Activated CD4-positive, alpha-beta T cell treated with anti-CD3 and anti-CD28 coated beads, Interleukin-2, amount 50 U/mL, for 16 hours (primary cell): ENCODE measurements at regions not wholly inside any gene's neighbourhood (a gene's known extent, or its start where the extent isn't known, plus 50 kb on each side); places are given as distances from the start of the nearest gene placed in this dataset.
"Not testable (repeated sequence)": the region's sequence is repeated elsewhere in the genome, so short reads cannot be mapped to it uniquely, and the experiment has no call there.

Experiments used
- DNase-seq: peaks from one replicate; pipeline ENCODE4 v3.0.0-alpha.2; 2020

DNA sequence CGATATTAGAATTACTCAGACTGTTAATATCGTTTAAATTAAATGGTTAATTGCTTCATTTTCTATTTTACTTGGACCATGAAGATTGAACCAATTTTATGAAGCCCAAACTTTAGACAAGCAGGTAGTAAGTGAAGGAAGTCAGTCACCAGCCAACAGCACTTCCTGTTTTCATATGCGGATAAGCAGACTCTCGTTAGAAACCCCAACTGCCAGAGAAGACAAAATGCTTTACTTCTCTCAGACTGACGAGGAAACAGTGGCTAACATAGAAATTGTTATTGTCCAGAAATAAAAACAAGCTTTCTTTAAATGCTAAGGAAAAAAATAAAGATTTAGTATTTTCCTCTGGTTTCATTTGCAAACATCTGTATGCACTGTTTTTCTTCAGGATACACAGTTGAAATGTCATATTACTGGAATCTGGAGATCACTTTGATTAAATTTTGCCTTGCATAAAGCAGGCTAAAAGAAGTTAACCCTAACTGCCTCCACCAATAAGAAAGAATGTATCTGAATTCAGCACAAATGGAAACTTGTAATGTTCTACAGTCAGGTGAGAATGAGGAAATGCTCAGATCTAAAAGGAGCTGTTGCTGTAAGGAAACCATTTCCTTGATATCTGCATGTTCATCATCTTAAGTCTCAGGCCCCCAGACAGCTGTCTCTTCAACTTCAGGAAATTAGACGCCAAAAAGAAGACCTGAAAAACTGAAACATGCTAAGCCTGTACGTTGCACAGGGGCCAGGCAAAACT lies 129.8 kb upstream of the SAMSN1 start:
- DNase-seq: peak; percentile 45

DNA sequence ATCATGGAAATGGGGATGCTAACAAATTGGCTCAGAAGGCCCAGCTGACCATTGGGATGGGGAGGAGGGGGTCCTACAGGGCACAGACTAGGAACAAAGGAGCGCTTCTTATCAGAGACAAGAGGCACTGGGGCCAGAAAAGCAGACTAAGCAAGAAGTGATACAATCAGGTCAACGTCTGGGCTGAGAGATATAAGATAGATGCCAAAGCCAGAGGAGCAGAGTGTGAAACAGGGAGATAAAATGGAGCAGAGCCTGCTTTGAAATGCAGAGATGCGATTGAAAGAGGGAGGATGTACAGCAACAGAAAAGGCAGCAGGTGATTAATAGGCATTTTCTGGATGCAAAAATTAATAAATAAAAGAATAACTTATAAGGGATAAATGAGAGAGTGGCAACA lies 127.5 kb upstream of the SAMSN1 start:
- DNase-seq: no peak

DNA sequence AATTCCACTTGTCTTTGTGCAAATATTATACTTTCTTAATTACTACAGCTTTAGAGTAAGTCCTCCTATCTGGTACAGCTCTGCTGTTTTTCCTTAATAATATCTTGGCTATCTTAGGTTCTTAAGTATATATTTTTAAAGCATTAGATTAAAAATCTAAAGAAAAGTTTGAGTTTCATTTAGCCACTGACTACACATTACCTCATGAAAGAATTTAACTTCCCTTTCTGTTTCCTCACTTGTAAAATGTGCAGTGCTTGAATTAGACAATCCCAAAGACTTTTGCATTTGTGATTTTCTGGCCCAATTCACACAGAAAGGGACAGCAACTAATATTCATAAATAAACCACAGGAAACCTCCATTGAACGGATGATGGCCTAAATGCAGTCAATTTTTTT lies 126.4 kb upstream of the SAMSN1 start:
- DNase-seq: no peak

DNA sequence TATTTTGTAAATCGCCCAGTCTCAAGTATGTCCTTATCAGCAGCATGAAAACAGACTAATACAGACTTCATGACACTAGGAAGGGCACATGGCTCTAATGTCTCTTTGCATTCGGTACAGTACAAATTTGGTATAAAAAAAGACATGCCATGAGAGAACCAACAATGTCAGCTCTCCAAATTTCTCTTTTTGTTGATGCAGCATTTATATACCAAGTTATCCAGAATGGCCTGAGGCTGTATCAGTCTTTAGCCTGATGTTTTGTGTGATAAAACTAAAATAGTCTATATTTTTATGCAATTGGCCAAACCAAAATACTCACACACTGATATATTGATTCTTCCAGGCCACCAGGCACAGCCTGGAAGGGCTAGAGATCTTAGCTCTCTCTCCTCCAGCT lies 124.3 kb upstream of the SAMSN1 start:
- DNase-seq: no peak

DNA sequence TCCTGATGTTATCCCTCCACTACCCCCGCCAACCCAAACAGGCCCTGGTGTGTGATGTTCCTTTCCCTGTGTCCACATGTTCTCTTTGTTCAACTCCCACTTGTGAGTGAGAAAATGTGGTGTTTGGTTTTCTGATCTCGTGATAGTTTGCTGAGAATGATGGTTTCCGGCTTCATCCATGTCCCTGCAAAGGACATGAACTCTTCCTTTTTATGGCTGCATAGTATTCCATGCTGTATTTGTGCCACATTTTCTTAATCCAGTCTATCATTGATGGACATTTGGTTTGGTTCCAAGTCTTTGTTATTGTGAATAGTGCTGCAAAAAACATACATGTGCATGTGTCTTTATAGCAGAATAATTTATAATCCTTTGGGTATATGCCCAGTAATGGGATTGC lies 123.0 kb upstream of the SAMSN1 start:
- not testable (repeated sequence) for DNase-seq

DNA sequence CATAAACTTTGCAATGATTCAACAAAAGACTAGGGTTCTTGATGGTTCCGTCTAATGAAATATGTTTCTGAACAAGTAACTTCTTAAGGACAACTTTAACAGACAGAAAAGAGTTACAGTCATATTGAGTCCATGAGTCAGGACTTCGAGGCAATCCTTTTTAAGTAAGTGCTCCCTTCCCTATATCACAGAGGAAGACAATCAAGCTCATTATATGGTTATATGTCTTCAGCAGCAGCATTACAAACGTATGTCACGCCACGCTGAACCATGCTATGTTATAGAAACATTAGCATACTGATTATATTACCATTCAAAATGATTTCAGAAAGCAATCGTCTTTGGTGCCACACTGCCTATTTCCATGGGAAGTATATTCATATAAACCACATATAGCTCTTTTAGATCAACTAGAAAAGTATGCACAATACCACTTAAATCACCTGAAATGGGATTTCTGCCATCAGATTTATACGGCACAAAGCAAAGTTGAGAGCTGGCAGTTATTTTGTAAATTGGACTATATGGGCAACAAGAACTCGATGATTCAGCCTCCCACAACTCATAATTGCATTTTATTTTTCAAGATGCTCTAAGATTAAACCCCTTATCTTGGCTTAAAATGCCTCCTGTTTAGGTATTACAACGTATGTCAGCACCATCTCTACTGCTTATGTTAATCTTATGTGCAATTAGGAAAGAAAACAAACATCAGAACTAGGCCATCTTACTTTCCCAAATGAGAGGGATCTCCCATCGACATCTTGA lies 111.3 kb upstream of the SAMSN1 start:
- no peak for DNase-seq

DNA sequence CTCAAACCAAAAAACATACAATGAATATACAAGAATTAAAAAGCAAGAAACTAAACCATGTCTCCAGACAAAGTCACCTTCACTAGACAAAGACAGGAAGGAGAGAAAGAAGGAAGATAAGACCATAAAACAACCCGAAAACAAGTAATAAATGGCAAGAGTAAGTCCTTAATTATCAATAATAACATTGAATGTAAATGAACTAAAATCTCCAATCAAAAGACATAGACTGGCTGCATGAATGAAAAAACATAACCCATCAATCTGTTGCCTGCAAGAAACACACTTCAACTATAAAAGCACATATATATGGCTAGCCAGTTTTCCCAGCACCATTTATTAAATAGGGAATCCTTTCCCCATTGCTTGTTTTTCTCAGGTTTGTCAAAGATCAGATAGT lies 100.8 kb upstream of the SAMSN1 start:
- DNase-seq: no peak

DNA sequence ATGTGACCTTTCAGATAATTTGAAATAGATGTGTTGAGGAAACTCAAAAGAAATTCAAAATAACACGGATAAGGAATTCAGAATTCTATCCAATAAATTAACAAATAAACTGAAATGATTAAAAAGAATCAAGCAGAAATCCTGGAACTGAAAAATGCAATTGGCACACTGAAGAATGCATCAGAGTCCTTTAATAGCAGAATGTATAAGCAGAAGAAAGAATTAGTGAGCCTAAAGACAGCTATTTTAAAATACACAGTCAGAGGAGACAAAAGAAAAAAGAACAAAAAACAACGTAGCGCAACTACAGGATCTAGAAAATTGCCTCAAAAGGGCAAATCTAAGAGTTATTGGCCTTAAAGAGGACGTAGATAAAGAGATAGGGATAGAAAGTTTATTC lies 99.6 kb upstream of the SAMSN1 start:
- DNase-seq: no peak

DNA sequence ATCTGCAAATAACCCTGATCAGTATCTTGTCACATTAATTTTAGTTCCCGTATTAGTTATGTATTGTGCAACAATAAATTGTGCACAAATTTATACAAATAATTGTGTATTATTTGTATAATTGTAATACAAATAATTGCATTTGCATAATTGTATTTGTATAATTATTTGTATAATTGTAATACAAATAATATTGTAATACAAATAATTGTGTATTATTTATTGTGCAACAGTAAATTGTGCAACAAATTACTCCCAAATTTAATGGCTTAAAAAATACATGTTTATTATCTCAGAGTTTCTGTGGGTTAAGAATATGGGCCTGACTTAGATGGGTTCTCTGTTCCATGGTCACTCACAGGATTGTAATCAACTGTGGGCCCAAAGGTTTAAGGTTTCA lies 86.2 kb upstream of the SAMSN1 start:
- no peak for DNase-seq

DNA sequence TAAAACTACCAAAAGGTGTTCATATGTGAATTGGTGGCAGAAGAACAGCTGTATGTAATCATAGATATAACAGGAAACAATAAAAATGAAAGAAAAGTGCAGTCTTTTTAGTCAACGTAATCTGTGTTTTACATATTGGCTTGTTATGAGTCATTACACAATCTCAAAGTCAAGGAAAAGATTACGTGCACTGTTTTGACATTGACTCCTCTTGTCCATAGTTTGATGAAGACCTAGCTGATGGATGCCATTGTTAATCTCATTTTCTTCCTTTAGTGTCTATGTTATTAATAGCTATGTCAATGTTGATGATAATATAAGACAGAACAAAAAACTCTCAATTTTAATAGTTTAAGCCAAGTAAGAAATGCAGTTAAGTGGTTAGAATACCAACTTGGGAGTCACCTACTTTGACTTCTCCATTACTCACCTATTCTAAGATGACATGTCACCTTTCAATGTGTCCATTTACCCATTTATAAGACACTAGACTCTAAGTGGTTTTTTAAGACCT lies 84.5 kb upstream of the SAMSN1 start:
- peak; percentile 79 for DNase-seq

DNA sequence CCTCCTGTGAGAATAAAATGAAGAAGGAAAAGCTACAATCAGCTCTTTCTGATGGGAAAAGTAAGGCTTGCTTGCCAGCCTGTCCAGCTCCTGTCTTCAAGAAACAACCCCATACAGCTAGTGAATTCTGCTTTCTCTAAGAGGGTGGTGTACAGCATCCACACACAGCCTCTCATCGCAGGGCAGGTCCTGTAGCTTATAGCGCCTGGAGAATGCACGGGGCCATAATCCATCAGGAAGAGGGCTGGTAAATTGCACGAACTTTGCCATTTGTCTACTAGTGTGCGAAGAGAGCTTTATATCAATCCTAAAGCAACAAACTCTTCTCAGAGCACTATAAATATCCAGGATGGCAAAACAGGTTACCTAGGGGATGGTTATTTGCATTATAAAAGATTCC lies 83.3 kb upstream of the SAMSN1 start:
- DNase-seq: no peak

DNA sequence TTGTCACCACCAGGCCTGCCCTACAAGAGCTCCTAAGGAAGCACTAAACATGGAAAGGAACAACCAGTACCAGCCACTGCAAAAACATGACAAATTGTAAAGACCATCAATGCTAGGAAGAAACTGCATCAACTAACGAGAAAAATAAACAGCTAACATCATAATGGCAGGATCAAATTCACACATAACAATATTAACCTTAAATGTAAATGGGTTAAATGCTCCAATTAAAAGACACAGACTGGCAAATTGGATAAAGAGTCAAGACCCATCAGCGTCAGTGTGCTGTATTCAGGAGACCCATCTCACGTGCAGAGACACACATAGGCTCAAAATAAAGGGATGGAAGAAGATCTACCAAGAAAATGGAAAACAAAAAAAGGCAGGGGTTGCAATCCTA lies 77.0 kb upstream of the SAMSN1 start:
- DNase-seq: not testable (repeated sequence)

DNA sequence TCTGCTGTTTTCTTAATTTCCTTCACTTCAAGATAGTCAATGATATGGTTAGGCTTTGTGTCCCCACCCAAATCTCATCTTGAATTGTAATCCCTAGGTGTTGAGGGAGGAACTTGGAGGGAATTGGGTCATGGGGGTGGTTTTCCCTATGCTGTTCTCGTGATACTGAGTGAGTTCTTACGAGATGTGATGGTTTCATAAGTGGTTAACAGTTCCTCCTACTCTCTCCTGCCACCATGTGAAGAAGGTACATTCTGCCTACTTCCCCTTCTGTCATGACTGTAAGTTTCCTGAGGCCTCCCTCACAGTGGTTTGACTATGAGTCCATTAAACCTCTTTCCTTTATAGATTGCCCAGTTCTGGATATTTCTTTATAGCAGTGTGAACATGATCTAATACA lies 74.0 kb upstream of the SAMSN1 start:
- DNase-seq: peak; percentile 62

DNA sequence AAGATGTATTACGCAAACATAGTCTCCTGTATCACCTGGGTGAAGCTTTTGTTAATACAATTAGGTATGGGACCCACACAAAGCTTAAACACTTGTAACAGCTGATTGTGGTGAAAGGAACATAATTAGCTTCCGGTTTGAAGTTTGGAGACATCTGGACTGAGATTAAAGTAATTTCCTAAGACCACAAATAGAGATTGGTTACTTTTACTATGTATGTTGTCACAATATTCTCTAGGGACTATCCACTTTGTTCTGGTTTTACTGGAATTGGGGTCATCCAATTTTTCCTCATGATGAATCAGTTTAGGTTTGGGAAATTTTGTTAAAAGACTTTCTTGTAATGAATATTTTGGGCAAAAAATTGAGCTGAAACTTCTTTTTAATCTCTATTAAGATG lies 71.8 kb upstream of the SAMSN1 start:
- DNase-seq: no peak

DNA sequence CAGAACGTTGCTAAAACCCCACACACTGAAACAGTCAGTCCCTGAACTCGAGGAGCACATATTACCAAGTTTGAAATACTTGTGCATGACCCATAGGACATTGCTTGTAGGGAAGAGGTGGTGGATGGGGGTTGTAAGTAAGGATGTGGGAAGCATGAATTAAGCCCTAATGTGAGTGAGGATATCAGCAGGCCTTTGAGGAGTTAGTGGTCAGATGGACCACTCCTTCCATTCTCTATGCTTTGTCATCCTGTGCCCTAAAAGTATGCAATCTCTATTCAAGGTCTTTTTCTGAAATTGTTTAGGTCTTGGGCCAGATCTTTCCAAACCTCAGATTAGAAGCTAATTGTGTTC lies 70.9 kb upstream of the SAMSN1 start:
- DNase-seq: no peak

DNA sequence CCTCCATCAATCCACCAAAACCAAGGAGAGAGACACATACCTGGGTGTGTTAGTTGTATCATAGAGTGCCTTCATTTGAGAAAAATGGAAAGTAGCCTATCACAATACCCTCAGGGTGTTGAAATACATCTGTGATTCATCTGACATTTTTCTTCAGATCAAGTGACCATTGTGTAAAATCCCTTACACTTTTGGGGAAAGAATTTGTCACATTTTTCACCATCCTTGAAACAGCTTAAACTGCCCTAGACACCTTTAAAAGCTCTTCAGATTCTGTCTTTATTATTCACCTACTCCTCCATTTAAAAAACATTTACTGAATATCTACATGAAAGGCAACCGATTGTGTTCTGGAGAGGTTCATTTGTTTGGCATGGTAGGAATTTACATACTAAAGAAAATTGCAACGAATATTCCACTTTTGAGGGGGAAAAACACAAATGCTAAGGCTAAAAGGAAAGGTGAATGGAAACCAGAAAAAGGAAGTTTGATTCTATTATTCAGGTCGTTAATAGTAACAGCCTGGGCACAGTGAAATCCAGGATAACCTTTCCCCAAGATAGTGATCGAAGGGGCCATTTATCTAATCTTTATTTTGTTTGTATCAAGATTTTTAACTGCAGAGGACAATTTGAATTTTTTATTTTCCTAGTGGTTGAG lies 70.4 kb upstream of the SAMSN1 start:
- DNase-seq: no peak

DNA sequence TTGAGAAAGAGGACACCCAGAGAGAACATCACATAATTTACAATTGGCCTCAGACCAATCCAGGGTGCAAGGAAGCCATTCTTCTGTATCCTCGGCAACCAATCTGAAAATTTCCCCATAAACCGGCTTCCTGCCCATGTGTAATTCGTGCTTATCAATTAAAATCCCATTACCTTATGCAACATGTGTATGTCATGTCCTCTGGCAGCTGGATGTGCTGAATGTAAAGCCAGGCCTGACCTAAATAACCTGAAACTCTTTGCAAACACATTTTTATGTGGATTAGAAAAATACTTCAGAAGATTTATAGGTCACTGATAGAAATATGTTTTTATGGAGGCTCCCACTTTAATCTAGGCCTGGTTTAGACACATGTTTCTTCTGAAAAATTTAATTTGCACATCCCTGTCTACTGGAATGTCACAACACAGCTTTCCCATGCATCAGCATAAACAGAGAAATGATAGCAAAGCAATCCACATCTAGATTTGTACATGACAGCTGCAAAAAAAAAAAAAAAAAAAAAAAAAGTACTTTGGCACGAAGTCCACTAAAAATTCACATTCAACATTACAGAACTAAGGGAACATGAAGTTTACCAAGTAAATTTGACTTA lies 69.4 kb upstream of the SAMSN1 start:
- DNase-seq: no peak

DNA sequence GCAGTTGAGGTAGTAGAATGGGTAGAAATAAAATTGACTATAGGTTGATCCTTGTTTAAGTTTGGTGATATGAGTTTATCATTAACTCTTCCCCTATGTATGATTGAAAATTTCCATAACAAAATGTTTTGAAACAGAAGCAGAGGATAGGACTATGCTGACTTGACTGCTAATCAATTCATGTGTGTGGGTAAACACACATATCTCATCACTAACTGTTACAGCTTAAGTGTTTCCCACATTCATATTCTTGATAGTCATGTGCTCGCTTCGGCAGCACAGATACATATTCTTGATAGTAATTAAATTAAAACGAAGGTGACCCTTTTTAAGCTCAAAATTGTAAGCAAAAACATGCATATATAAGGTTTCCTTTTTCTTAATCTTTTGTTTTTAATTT lies 68.2 kb upstream of the SAMSN1 start:
- DNase-seq: no peak

DNA sequence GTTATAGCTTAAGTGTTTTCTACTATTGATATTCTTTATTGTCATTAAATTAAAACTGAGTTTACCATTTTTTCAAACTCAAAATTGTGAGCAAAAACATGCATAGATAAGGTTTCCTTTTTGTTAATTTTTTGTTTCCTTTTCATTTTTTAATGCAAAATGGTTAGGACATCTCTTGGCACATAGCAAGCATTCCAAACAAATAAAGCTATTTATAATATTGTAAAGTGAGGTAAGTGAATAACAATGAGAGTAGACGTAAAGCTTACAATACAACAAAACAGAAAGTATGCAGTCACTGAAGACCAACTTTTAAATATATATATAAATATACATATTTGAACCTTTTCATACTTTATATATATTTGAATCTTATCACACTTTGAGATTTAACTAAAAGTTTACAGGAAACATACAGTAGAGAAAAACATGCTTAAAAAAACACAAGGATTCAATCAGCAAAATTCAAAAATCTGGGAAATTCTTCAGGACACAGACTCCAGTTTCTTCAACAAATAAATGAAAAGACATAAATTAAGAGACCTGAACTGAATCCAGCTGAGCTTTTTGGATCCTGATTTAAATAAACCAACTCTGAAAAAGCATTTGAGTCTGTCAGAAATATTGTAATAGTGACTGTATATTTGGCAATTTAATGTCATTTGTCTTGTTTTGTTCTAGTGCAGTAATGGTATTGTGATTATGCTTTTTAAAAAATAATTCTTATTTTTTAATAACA lies 67.5 kb upstream of the SAMSN1 start:
- no peak for DNase-seq

DNA sequence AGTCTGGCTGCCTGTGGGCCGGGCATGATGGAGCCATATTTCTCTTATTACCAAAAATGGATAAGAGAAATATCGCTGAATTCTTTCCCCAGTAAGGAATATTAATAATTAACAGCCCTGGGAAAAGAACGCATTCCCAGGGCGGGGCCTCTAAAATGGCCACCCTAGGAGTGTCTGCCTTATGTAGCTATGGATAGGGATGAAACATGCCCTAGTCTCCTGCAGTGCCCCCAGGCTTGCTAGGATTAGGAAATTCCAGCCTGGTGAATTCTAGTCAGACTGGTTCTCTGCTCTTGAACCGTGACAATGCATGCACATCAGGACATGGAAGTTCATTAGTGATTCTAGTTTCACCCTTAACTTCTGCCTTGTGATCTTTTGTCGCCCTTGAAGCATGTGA lies 64.0 kb upstream of the SAMSN1 start:
- not testable (repeated sequence) for DNase-seq

DNA sequence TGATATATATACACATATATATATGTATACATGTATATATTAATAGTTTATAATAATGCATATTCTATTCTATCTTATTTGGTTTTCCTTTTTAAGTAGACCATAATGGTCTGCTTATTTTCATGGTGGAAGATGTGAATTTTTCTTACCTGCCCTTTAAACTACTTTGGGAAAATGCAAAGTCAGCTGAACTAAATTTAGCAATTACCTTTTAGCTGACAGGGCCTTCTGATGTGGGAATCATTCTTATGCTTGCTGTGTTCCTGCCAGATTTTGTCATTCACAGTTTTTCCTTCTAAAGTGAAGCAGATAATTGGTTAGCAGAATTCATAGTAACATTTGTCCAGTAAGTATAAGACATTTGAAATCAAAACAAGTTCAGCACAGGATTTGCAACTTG lies 63.2 kb upstream of the SAMSN1 start:
- DNase-seq: no peak

DNA sequence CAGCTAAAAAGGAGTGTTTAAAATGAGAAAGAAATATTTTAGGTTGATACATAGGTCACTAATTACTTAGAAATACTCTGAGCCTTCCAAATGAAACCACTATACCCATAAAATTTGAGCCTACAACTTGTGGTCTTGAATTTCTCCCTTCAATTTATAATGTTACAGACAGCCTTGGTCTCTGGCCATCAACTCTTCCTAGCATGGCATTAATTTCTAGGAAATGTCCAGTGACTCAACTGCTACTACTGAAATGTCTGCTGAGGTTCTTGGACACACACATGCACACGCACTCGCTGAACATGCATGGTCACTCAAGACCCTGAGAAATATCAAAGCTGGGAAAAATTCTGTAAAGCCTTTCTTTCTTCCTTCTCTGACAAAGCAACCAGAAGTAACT lies 61.1 kb upstream of the SAMSN1 start:
- DNase-seq: no peak

DNA sequence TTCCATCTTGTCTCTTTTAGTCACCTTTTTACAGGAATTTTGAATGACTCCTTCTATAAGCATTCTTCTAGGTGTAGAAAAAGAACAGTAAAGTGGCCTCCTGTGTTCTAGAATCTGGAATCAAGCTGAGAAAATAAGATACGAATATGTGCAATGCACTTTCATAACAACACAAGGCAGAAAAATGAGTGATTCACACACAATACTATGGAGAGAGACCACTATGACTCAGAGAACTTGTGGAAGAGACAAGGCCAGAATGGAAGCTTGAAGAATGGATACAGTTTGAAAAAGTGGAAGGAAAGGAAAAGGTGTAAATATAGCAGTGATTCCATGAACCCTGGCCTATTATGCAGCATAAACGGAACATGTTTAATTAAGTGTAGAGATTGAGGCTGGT lies 57.1 kb upstream of the SAMSN1 start:
- DNase-seq: no peak
